Left ventricle myocardium inferior (tissue), 1 donor: ENCODE measurements at regions not wholly inside any gene's neighbourhood (a gene's known extent, or its start where the extent isn't known, plus 50 kb on each side); places are given as distances from the start of the nearest gene placed in this dataset.

Experiments
- DNase-seq: peaks from one replicate; pipeline ENCODE4 v3.0.0-alpha.2; 2020
- H3K27ac ChIP-seq: fragments of 200-600 bp; replicated peaks from 2 replicates; pipeline ENCODE4 v1.8.0; 2021
- H3K27me3 ChIP-seq: fragments of 200-600 bp; 2 replicates; pipeline ENCODE4 v1.8.0; 2021; ENCODE audit warnings: low read depth
- H3K36me3 ChIP-seq: fragments of 200-600 bp; 2 replicates; pipeline ENCODE4 v1.8.0; 2021
- H3K4me1 ChIP-seq: fragments of 200-600 bp; 2 replicates; pipeline ENCODE4 v1.8.0; 2021
- H3K4me3 ChIP-seq: fragments of 200-600 bp; 2 replicates; pipeline ENCODE4 v1.8.0; 2021; ENCODE audit warnings: mild to moderate bottlenecking, moderate library complexity
- H3K9me3 ChIP-seq: fragments of 200-600 bp; replicated peaks from 2 replicates; pipeline ENCODE4 v1.8.0; 2021
- intact Hi-C: fragments of 100-400 bp; cut with micrococcal nuclease; formaldehyde crosslinking; loops from one replicate; pipeline ENCODE4 v1.11.0; 2022
- TF ChIP-seq, protein P1 (sequence below): fragments of 200-600 bp; IDR thresholded peaks from 2 replicates; pipeline ENCODE4 v1.8.0; 2021; ENCODE audit warnings: antibody characterized with exemption, mild to moderate bottlenecking, borderline replicate concordance
- donor health status: DM: no; HTN: yes; CAD: no; lungs with severe emphysema.

DNA sequence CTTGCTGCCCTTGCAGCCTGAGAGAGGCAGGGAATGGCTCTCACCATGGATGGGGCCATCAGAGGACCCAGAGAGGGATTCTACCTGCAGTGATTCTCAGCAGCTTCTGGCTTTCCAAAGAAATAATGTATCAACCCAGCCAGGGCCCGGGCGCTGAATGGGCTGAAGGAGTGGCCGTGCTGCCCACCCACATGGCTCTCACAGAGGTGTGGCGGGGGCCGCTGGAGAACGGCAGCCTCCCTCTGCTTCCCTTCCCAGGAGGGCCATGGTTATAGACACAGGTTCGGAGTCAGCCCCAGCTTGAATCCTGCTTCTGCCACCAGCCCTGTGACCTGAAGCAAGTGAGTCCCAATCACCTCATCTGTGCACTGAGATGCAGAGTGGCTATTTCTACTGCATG is 82.7 kb downstream of the THAP12 start:
- no peak overlapping the region for H3K27ac ChIP-seq
- TF ChIP-seq, protein P1, sequence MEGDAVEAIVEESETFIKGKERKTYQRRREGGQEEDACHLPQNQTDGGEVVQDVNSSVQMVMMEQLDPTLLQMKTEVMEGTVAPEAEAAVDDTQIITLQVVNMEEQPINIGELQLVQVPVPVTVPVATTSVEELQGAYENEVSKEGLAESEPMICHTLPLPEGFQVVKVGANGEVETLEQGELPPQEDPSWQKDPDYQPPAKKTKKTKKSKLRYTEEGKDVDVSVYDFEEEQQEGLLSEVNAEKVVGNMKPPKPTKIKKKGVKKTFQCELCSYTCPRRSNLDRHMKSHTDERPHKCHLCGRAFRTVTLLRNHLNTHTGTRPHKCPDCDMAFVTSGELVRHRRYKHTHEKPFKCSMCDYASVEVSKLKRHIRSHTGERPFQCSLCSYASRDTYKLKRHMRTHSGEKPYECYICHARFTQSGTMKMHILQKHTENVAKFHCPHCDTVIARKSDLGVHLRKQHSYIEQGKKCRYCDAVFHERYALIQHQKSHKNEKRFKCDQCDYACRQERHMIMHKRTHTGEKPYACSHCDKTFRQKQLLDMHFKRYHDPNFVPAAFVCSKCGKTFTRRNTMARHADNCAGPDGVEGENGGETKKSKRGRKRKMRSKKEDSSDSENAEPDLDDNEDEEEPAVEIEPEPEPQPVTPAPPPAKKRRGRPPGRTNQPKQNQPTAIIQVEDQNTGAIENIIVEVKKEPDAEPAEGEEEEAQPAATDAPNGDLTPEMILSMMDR: no peak
- H3K36me3 ChIP-seq: no peaks in the 10 kb centered on the region
- no peaks in the 10 kb centered on the region for H3K4me1 ChIP-seq
- intact Hi-C loops: no loop called here
- no peaks in the 10 kb centered on the region for H3K27me3 ChIP-seq
- no peak overlapping the region for H3K4me3 ChIP-seq
- DNase-seq: no peak
- H3K9me3 ChIP-seq: no peaks in the 10 kb centered on the region

DNA sequence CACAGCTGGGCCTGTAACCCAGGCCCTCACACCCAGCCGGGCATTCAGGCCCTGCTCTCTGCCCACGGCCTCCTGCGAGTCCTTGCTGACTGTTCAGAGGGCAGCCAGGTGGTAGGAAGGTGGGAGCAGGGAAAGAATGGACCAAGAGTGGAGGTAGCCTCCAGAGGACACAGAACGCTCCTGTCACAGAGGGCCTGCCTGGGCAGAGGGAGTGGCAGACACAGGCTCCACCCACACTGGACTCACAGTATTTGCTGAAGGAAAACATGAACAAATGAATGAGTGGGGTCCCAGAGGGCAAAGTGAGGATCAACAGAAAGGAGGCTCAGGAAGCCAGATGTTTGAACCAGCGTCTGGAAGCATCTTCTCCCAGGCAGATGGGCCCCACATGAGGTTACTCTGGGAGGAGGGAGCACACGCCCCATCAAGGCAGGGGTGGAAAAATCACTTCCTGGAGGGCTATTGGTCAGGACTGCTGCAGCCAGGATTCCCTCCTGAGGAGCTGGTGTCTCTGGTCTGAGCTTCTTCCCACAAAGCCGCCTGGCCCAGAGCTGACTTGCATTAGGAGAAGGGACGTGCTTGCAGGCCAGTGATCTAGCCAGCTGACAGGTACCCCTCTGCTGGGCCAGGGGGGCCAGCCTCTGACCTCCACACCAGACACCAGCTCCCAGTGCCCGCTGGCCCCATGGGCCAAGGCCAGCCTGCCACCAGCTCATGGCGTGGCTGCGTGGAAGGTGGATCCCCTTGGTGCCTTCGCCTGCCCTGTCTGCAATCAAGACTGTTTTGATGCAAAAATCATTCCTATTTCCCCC is 84.0 kb downstream of the THAP12 start:
- H3K27me3 ChIP-seq: no peaks in the 10 kb centered on the region
- TF ChIP-seq, protein P1: no peak
- H3K4me3 ChIP-seq: no peak overlapping the region
- intact Hi-C loops: no loop called here
- no peaks in the 10 kb centered on the region for H3K4me1 ChIP-seq
- no peak for DNase-seq
- no peak overlapping the region for H3K27ac ChIP-seq
- no peaks in the 10 kb centered on the region for H3K36me3 ChIP-seq
- no peaks in the 10 kb centered on the region for H3K9me3 ChIP-seq

DNA sequence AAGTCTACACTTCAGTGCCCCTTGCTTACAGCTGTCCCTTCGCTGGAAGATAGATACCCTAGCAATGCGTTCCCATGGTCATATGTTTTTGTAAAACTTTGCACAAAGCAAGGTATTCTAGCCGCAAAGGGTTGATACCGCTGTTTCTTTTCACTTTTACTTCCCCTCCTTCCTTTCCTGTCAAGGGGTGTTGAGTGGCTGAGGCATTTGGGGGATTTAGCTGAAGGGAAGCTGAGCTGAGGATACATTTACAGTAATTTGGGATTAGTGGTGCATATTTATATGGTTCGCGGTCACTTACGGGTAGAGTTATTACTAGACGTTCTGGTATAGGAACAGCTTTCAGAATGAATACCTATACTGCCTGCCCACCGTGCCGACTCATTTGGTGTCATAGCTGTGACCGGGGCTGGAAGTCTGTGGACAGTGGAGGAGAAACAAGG is 86.9 kb upstream of the WNT11 start:
- H3K4me1 ChIP-seq: no peaks in the 10 kb centered on the region
- H3K9me3 ChIP-seq: no peaks in the 10 kb centered on the region
- intact Hi-C loops: no loop called here
- no peak for DNase-seq
- no peaks in the 10 kb centered on the region for H3K36me3 ChIP-seq
- no peak overlapping the region for H3K4me3 ChIP-seq
- TF ChIP-seq, protein P1: no peak
- H3K27me3 ChIP-seq: no peaks in the 10 kb centered on the region
- H3K27ac ChIP-seq: no peak overlapping the region

DNA sequence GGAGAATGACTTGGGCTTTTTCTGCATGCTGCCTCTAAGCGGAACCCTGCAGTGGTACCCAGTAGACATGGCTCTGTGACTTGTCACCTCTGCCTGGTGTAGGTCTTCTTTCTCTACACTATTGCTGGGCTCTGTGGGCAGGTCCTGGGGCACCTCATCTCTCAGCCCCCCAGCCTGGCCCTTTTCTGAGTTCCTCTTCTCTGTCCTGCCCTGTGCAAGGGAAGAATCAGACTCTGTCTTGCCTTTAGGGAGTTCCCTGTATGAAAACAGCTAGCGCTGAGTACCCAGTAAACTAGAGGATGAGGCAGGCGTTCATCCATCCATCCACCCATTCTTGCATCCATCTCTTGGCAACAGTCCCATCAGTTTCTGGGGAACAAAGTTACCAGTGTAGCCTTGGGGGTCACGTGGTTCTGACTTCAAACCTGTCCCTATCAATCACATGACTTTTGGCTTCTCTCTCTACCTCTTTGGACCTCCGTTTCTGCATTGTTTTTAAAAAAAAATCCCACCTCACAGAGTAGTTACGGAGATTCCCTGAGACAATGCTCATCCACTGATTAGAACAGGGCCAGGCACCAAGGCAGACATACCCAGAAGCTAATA is 86.4 kb upstream of the WNT11 start:
- Histone ChIP-seq H3K36me3 (no peaks in the 10 kb centered on the region), H3K27ac (no peak overlapping the region), H3K9me3 (no peaks in the 10 kb centered on the region), H3K27me3 (no peaks in the 10 kb centered on the region), H3K4me3 (no peak overlapping the region), H3K4me1 (no peaks in the 10 kb centered on the region)
- intact Hi-C loops: no loop called here
- no peak for DNase-seq
- TF ChIP-seq, protein P1: no peak

DNA sequence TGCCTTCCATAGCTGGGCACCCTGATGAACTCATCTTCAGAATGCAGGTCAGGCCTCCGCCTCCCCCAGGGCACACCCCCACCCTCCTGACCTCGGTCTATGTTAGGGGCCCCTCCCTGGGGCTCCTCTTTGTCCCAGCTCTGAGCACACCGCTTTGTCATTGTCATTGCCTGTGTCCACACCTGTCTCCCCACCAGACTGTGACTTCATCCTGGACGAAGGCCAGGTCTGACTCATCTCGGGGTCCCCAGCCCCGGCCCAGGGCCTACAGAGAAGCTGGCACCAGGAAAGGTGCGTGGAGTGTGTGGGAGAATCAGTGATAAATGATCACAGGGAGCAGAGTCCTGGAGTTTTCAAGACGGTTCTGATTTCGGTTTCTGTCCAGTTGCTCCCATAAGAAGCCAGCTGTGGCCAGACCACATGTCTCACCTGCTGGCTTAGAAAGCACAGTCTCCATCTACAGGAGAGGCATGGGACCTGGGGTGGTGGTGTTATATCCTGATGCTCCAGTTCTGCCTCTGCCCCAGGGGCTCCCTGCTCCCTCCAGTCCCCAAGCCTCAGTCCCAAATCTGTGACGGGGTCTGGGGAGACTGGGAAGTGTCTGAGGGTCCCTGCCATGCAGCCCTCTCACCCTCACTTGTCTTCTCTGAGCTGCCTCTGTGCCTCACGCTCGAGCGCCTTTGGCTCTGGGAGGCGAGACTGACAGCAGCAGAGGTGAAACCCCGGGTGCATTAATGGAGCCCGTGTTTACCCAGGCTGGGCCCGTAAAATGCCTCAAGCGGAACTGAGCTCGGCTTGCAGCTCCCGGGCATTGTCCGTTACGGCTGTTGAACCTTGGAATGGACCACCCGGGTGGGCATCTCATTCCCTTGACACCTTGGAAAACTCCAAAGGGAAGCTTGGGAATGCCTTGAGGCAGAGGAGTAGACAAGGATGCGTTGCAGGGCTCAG is 85.5 kb upstream of the WNT11 start:
- Histone ChIP-seq H3K36me3 (no peaks in the 10 kb centered on the region), H3K27ac (no peak overlapping the region), H3K27me3 (no peaks in the 10 kb centered on the region), H3K9me3 (no peaks in the 10 kb centered on the region), H3K4me1 (no peaks in the 10 kb centered on the region), H3K4me3 (no peak overlapping the region)
- DNase-seq: no peak
- intact Hi-C loops: no loop called here
- TF ChIP-seq, protein P1: no peak
